Esophagus muscularis mucosa (tissue), 4 donors: ENCODE measurements at regions not wholly inside any gene's neighbourhood (a gene's known extent, or its start where the extent isn't known, plus 50 kb on each side); places are given as distances from the start of the nearest gene placed in this dataset.

ENCODE experiments used
- DNase-seq: peaks from one replicate; pipeline ENCODE4 v3.0.0-alpha.2; 2017; ENCODE audit errors: extremely low spot score
- H3K27ac ChIP-seq, 4 donors: fragments of 200-600 bp; sonication (generic); replicated peaks in 1 of 4; 1 replicate in 3 of 4; 2 replicates in 1 of 4; pipeline ENCODE4 v1.5.1; 2016 to 2019; ENCODE audit warnings: mild to moderate bottlenecking in 1 of 4
- H3K27me3 ChIP-seq, 4 donors: fragments of 200-600 bp; sonication (generic); one replicate each; pipeline versions ENCODE4 v1.5.1 to v1.6.0; 2016 to 2019
- H3K36me3 ChIP-seq, 4 donors: fragments of 200-600 bp; sonication (generic); one replicate each; pipeline ENCODE4 v1.5.1; 2016 to 2019
- H3K4me1 ChIP-seq, 4 donors: fragments of 200-600 bp; sonication (generic); one replicate each; pipeline ENCODE4 v1.5.1; 2016 to 2019
- H3K4me3 ChIP-seq, 4 donors: fragments of 200-600 bp; sonication (generic); 1 replicate in 2 of 4; 2 replicates in 2 of 4; pipeline ENCODE4 v1.5.1; 2016 to 2019; ENCODE audit warnings: mild to moderate bottlenecking in 4 of 4, moderate library complexity in 1 of 4
- H3K9me3 ChIP-seq, 4 donors: fragments of 200-600 bp; sonication (generic); 1 replicate in 3 of 4; 2 replicates in 1 of 4; pipeline ENCODE4 v1.5.1; 2016 to 2019
- EP300 ChIP-seq: sonication (generic); formaldehyde crosslinking; IDR thresholded peaks from one replicate; pipeline ENCODE4 v1.6.1; 2017; ENCODE audit warnings: antibody characterized with exemption
- POLR2A ChIP-seq: fragments of 450-650 bp; IDR thresholded peaks from one replicate; pipeline ENCODE4 v1.6.1; 2017; ENCODE audit warnings: antibody characterized with exemption, moderate library complexity, mild to moderate bottlenecking, low read depth
- POLR2AphosphoS5 ChIP-seq, 2 donors: sonication (generic); formaldehyde crosslinking; IDR thresholded peaks; one replicate each; pipeline ENCODE4 v1.6.1; 2017; ENCODE audit warnings: antibody characterized with exemption in 2 of 2
- WGBS: methylation state at CpG from one replicate; pipeline ENCODE4 v1.1.5; 2018; 5-methylcytosine and 5-hydroxymethylcytosine counted together
- intact Hi-C: fragments of 100-400 bp; cut with DNase I; formaldehyde crosslinking; loops from one replicate; pipeline ENCODE4 v1.15.1; 2023
- TF ChIP-seq, protein P1 (sequence below), 3 experiments: fragments of 200-600 bp in 2 of 3; fragments of 450-650 bp in 1 of 3; sonication (generic) in 2 of 3; IDR thresholded peaks; one replicate each; pipeline ENCODE4 v1.5.1; 2017 to 2019; ENCODE audit warnings: antibody characterized with exemption in 3 of 3, mild to moderate bottlenecking in 2 of 3, moderate library complexity in 1 of 3

DNA sequence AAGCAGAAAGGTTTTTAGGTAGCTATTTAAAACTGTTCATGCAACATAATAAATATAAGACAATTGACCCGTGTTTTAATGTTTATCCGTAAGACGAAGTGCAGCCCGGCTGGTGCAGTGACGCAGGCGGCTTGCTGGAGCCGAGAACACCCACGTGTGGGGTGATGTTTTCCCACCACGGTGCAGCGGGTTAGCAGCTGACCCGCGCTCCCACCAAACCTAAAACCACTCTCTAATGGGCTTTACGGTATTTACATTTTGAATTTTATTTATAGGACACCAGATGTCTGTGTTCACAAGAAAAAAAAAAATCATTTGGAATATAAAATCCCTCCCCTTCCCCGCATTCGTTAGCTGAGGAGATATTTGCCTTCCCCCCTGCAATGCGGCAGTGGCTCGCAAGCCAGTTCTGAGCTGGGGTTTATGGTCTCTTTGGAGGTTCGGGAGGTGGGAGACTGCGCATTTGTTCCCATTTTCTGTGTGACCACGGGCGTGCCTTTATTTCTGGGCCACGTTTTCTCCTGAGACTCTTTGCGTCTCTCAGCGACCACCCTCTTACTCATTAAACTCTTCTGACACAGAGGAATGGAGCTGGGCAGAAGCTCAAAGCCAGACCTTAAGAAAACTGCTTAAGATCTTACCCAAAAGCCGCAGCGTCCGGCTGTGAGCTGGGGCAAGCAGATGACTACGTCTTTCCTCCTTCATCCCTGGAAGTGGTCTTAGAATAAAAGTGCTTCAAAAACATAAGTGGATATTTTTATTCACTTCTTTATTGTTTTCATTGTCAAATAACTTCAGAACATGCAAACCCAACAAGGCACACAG lies 301.1 kb downstream of the IRF8 start:
- peak overlapping the region; percentile 39 to 55 (median 44) for H3K4me3 ChIP-seq
- peaks cover 0 to 15% (median 0%) of the 10 kb centered on the region in 4 donors for H3K27me3 ChIP-seq
- 36% methylated on average over 28 of the region's 28 CpGs for WGBS
- H3K4me1 ChIP-seq: peaks cover 0 to 52% (median 42%) of the 10 kb centered on the region in 4 donors
- H3K36me3 ChIP-seq: no peaks in the 10 kb centered on the region
- TF ChIP-seq POLR2AphosphoS5 (IDR thresholded peaks at IDR 0.05) (peak; percentile 76 to 91), POLR2A (no peak)
- no peaks in the 10 kb centered on the region for H3K9me3 ChIP-seq
- intact Hi-C loops: loop anchor here (5.0 to 10.0 kb wide), 2 partner anchors 105 to 312 kb away; partner anchors contain the start of gene FOXF1
- peak overlapping the region; percentile 79 to 94 (median 90) for H3K27ac ChIP-seq
- no peak for DNase-seq

DNA sequence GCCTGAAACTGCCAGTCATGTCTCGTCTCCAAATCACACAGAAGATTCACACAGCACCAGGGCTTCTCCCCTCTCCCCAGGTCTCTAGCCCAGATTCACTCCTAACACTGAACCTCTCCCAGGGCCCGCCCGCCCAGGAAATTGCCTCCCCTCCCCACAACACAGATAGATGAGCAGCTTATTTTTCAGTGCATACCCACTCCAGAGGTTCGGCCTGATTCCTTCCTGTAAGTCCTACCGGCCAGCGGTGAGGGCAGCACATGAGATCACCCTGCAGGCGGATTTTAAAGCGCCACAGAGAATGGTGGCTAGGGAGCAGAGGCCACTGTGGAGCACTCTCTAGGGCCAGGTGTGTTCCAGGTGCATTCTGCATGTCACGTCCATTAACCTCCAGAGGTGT lies 301.8 kb downstream of the IRF8 start:
- H3K27ac ChIP-seq: peak overlapping the region; percentile 79 to 94 (median 90)
- intact Hi-C loops: no loop called here
- 35% methylated on average over 9 of the region's 9 CpGs for WGBS

DNA sequence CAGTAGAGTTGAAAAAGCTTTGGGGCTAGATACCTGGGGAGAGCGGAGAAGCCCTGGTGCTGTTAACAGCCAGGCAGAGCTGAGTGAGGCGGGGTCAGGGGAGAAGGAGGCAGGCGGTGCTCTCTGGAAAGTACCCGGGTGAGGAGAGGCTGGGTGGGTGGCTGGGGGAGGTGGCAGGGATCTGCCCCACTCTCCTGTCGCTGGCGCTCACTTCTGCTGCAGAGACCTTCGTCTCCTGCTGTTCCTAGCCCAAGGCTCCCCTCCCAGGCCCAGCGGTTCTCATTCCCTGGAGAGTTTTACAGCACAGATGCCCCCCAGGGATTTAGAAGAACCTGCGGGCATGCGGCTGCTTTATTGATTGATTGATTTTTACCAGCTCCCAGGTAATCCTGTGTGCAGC lies 302.8 kb downstream of the IRF8 start:
- Histone ChIP-seq H3K9me3 (no peaks in the 10 kb centered on the region), H3K4me3 (no peak overlapping the region), H3K4me1 (peaks cover 0 to 42% (median 39%) of the 10 kb centered on the region in 4 donors), H3K36me3 (no peaks in the 10 kb centered on the region), H3K27me3 (peaks cover 0 to 9% (median 0%) of the 10 kb centered on the region in 4 donors), H3K27ac (peak overlapping the region; percentile 79 to 94 (median 90))
- intact Hi-C loops: no loop called here
- TF ChIP-seq, protein P1, sequence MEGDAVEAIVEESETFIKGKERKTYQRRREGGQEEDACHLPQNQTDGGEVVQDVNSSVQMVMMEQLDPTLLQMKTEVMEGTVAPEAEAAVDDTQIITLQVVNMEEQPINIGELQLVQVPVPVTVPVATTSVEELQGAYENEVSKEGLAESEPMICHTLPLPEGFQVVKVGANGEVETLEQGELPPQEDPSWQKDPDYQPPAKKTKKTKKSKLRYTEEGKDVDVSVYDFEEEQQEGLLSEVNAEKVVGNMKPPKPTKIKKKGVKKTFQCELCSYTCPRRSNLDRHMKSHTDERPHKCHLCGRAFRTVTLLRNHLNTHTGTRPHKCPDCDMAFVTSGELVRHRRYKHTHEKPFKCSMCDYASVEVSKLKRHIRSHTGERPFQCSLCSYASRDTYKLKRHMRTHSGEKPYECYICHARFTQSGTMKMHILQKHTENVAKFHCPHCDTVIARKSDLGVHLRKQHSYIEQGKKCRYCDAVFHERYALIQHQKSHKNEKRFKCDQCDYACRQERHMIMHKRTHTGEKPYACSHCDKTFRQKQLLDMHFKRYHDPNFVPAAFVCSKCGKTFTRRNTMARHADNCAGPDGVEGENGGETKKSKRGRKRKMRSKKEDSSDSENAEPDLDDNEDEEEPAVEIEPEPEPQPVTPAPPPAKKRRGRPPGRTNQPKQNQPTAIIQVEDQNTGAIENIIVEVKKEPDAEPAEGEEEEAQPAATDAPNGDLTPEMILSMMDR (IDR thresholded peaks at IDR 0.05): no peak
- no peak for TF ChIP-seq POLR2AphosphoS5 (IDR thresholded peaks at IDR 0.05)
- no peak for TF ChIP-seq POLR2A
- no peak for TF ChIP-seq EP300
- 73% methylated on average over 9 of the region's 10 CpGs for WGBS
- DNase-seq: no peak

More for the DNA sequence above, 301.8 kb downstream of the IRF8 start:
- no peaks in the 10 kb centered on the region for H3K36me3 ChIP-seq
- TF ChIP-seq, protein P1 (IDR thresholded peaks at IDR 0.05): peak in 1 of 3 experiments; percentile 20
- TF ChIP-seq POLR2AphosphoS5 (IDR thresholded peaks at IDR 0.05): no peak
- peaks cover 0 to 15% (median 0%) of the 10 kb centered on the region in 4 donors for H3K27me3 ChIP-seq
- peak overlapping the region; percentile 39 to 55 (median 44) for H3K4me3 ChIP-seq
- DNase-seq: no peak
- H3K4me1 ChIP-seq: peaks cover 0 to 49% (median 41%) of the 10 kb centered on the region in 4 donors
- no peaks in the 10 kb centered on the region for H3K9me3 ChIP-seq

DNA sequence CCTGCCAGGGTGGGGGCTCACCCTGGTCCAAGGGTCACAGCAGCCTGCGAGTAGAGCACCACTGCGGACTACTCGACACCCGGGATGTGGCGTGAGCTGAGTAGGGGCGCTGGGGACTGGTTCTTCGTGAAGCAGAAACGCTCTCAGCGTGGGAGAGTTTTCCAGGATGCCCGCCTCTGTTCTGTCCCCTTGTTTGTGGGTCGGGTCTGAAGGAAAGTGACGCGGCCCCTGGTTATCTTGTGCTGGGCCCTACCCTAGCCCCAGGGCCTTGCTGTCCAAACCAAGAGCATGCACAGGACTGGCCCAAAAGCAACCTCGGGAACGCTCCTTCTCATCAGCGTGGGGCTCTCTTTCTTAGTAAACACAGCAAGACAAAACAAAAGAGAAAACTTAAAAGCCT lies 303.3 kb downstream of the IRF8 start:
- intact Hi-C loops: no loop called here
- TF ChIP-seq EP300 (no peak), POLR2AphosphoS5 (IDR thresholded peaks at IDR 0.05) (no peak), POLR2A (no peak)
- TF ChIP-seq, protein P1 (IDR thresholded peaks at IDR 0.05): no peak
- WGBS: 88% methylated on average over 16 of the region's 16 CpGs
- Histone ChIP-seq H3K4me1 (peaks cover 0 to 42% (median 39%) of the 10 kb centered on the region in 4 donors), H3K27ac (peak overlapping the region; percentile 79 to 94 (median 90)), H3K9me3 (no peaks in the 10 kb centered on the region), H3K36me3 (no peaks in the 10 kb centered on the region), H3K4me3 (no peak overlapping the region), H3K27me3 (peaks cover 0 to 9% (median 0%) of the 10 kb centered on the region in 4 donors)
- no peak for DNase-seq

DNA sequence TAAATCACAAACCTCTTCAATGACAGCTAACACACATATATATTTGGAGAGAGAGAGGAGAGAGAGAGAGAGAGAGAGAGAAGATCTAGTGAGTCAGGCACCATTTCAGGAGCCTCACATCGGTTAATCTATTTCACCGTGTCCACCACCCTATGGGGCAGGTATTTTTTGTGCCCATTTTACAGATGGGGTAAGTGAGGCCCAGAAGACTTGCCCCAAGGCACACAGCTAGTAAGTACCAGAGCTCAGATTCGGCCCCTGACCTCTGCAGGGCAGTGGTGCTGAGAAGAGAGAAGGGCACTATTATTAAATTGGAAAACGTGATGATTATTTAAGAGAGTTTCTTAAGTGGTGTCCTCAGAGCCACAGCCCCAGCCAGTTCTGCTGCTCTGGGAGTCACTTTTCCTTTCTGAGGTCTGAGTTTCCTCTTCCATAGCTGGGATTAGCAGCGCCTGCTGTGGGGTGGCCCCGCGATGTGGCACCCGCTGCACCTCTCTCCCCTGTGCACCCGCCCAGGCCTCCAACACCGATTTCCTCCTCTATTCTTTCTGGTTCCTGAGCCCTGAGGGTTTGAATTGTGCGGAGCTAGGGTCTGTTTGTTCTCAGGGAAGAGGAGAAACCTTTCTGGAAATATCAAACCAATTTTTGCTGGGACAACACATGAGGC lies 303.9 kb downstream of the IRF8 start:
- H3K9me3 ChIP-seq: no peaks in the 10 kb centered on the region
- H3K27ac ChIP-seq: peak overlapping the region; percentile 79 to 94 (median 90)
- no peaks in the 10 kb centered on the region for H3K36me3 ChIP-seq
- DNase-seq: no peak
- intact Hi-C loops: no loop called here
- H3K4me1 ChIP-seq: peaks cover 0 to 41% (median 38%) of the 10 kb centered on the region in 4 donors
- H3K4me3 ChIP-seq: no peak overlapping the region
- no peak for TF ChIP-seq EP300
- no peak for TF ChIP-seq POLR2A
- no peak for TF ChIP-seq POLR2AphosphoS5 (IDR thresholded peaks at IDR 0.05)
- TF ChIP-seq, protein P1 (IDR thresholded peaks at IDR 0.05): no peak
- WGBS: 77% methylated on average over 11 of the region's 11 CpGs
- H3K27me3 ChIP-seq: peaks cover 0 to 9% (median 0%) of the 10 kb centered on the region in 4 donors
